H1 (cell line): ENCODE measurements at regions not wholly inside any gene's neighbourhood (a gene's known extent, or its start where the extent isn't known, plus 50 kb on each side); places are given as distances from the start of the nearest gene placed in this dataset.

Source experiments
- TF ChIP-seq, protein P1 (sequence below): IDR thresholded peaks from 2 replicates; pipeline ENCODE4 v1.6.1; 2011; ENCODE audit warnings: low read length, improper control_type of control experiment

DNA sequence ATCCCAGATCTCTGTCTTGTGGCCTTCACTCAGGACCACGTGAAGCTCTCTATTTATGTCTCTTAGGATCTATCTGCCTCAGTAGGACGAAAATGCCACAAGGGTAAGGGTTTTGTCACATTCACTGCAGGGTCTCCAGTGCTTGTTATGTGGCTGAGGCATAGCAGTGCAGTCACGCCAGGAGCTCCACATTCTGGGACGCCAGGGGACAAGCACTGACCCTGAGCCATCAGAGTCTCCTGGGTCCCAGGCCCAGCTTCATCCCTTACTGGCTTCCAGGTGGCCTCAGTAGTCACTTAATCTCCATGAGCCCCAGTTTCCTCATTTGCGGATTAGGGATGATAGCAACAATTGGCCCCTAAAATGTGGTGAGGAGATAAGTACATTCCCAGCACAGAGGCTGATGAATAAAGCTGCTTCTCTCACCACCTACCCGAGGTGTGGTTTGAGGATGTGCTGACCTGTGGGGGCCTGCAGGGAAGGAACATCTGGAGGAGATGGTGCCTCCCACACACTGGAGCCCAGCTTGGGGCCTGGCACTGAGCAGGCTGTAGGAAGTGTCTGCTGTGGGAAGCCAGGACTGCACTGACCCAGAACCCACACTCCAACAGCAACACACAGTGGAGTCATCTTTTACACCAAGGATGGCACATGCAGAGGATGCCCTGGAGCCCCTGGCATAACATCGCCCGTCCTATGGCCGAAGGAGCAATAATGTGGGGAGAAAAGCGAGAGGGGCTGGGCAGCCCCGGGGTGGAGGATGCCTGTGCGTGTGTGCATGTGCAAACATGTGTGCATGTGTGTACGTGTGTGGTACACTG lies 93.2 kb upstream of the IQSEC1 start (continued):
- TF ChIP-seq, protein P1, sequence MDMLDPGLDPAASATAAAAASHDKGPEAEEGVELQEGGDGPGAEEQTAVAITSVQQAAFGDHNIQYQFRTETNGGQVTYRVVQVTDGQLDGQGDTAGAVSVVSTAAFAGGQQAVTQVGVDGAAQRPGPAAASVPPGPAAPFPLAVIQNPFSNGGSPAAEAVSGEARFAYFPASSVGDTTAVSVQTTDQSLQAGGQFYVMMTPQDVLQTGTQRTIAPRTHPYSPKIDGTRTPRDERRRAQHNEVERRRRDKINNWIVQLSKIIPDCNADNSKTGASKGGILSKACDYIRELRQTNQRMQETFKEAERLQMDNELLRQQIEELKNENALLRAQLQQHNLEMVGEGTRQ = no peak
